Kidney epithelial cell (primary cell): ENCODE measurements at regions not wholly inside any gene's neighbourhood (a gene's known extent, or its start where the extent isn't known, plus 50 kb on each side); places are given as distances from the start of the nearest gene placed in this dataset.

Experiments used
- DNase-seq: peaks from one replicate; pipeline ENCODE4 v3.0.0-alpha.2; 2010; ENCODE audit warnings: low read depth
- H3K27me3 ChIP-seq: 2 replicates; pipeline ENCODE4 v1.6.0; 2011; ENCODE audit warnings: low read length; ENCODE audit not compliant: control insufficient read depth, insufficient read depth
- H3K36me3 ChIP-seq: 2 replicates; pipeline ENCODE4 v1.5.1; 2011; ENCODE audit warnings: low read length; ENCODE audit not compliant: control insufficient read depth, insufficient read depth
- H3K4me3 ChIP-seq: 2 replicates; pipeline ENCODE4 v1.5.1; 2011; ENCODE audit warnings: low read depth, mild to moderate bottlenecking, control low read depth, low read length
- CTCF ChIP-seq: IDR thresholded peaks from 2 replicates; pipeline ENCODE4 v1.5.1; 2011; ENCODE audit warnings: mild to moderate bottlenecking, moderate library complexity, low read length, control low read depth, inconsistent platforms; ENCODE audit not compliant: insufficient read depth, poor library complexity, severe bottlenecking

GRCh38 chrX:82092307-82092706 lies 890.4 kb downstream of the SH3BGRL start:
- TF ChIP-seq CTCF: no peak
- no peaks in the 10 kb centered on the region for H3K27me3 ChIP-seq

GRCh38 chrX:82125103-82125502 lies 923.2 kb downstream of the SH3BGRL start:
- Histone ChIP-seq H3K36me3 (no peaks in the 10 kb centered on the region), H3K27me3 (no peaks in the 10 kb centered on the region), H3K4me3 (no peak overlapping the region)
- TF ChIP-seq CTCF: no peak
- DNase-seq: no peak

More at GRCh38 chrX:82092307-82092706, 890.4 kb downstream of the SH3BGRL start:
- no peak for DNase-seq
- H3K36me3 ChIP-seq: no peaks in the 10 kb centered on the region
- H3K4me3 ChIP-seq: no peak overlapping the region

GRCh38 chrX:82127228-82128123 lies 925.6 kb downstream of the SH3BGRL start:
- no peak for TF ChIP-seq CTCF
- H3K36me3 ChIP-seq: no peaks in the 10 kb centered on the region
- no peak overlapping the region for H3K4me3 ChIP-seq
- no peaks in the 10 kb centered on the region for H3K27me3 ChIP-seq
- no peak for DNase-seq

- H3K36me3 ChIP-seq: no peaks in the 10 kb centered on the region
- H3K4me3 ChIP-seq: no peak overlapping the region
- H3K27me3 ChIP-seq: no peaks in the 10 kb centered on the region
- TF ChIP-seq CTCF: no peak
- DNase-seq: no peak
Observed at GRCh38 chrX:82134378-82134777, 932.5 kb downstream of the SH3BGRL start.

- no peak overlapping the region for H3K4me3 ChIP-seq
- TF ChIP-seq CTCF: no peak
- DNase-seq: no peak
- H3K36me3 ChIP-seq: no peaks in the 10 kb centered on the region
- H3K27me3 ChIP-seq: no peaks in the 10 kb centered on the region
Observed at GRCh38 chrX:82141942-82142341, 940.0 kb downstream of the SH3BGRL start.

GRCh38 chrX:82161195-82161594 lies 959.3 kb downstream of the SH3BGRL start:
- no peak overlapping the region for H3K4me3 ChIP-seq
- DNase-seq: no peak
- no peaks in the 10 kb centered on the region for H3K27me3 ChIP-seq
- no peak for TF ChIP-seq CTCF
- no peaks in the 10 kb centered on the region for H3K36me3 ChIP-seq
